ENCODE measurements at regions not wholly inside any gene's neighbourhood (a gene's known extent, or its start where the extent isn't known, plus 50 kb on each side); places are given as distances from the start of the nearest gene placed in this dataset.

- no peak for DNase-seq (ENCODE audit: low read depth, low spot score)
These were observed 229.3 kb downstream of the IDS start for GRCh38 chrX:149275836-149276235.

DNA sequence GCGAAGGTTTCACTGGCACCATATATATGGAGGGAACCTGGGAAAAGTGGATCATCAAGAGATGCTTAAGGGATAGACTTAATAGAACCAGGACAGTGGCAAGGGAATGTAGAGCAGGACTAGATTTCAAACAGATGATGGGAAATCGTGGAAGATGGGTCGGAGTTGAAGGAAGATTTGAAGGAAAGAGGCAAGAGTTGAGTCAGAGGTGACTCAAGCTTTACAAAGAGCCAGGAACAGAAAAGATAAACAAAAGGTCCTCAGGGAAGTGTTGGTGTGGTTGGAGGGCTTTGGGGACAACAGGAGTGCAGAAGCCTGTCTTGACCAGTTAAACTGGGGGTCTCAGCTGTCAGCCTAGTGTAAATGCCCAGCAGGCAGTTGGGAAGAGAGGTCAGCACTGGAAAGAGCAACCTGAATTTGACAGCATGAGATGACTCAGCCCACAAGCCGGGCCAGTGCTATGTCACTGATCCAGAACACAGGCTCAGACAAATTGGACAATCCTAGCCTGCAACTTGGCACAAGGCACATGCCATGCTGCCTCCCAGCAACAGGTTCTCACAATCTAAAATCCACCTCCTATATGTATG, 230.5 kb downstream of the IDS start:
- DNase-seq (ENCODE audit: low read depth, low spot score): peak; percentile 25

GRCh38 chrX:149272690-149273463, 232.2 kb downstream of the IDS start:
- peak; percentile 39 for DNase-seq (ENCODE audit: low read depth, low spot score)

- DNase-seq (ENCODE audit: low read depth, low spot score): no peak
These were observed 237.0 kb downstream of the IDS start for GRCh38 chrX:149267878-149268813.

DNA sequence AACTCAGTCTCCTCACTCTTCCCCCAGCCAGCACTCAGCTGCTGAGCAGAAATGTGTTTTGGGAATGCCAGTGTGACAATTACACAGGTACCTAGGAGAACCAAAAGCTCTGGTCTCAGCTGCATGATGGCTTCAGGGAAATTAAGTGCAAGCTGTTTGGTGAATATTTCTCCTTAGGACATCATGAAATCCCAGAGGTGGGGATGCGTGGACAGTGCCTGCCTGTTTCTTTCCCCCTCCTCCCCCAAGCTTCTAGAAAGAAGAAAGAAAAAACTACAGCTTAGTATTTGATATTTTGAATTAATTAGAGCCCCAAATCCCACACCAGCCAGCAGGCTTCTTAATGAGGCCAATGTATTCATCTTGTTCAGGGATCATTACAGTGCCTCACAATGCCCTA, 243.0 kb downstream of the IDS start:
- DNase-seq (ENCODE audit: low read depth, low spot score): no peak

DNA sequence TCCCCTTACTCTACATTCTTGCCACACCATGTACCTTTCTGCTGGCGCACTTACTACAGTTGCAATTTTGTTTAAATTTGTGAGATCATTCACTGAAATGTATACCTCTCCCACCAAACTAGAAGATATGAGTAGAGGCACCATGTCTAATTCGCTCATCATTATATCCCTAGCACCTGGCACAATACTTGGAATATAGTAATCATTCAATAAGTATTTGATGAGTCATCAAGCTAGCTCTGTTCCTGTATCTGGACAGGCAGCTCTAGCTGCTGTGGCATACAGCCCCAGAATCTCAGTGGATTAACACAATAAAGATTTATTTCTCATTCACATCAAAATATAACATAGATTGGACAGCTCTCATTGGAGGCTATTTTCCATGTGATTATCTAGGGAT, 245.9 kb downstream of the IDS start:
- DNase-seq (ENCODE audit: low read depth, low spot score): peak; percentile 39

- no peak for DNase-seq (ENCODE audit: low read depth, low spot score)
These were observed 249.2 kb downstream of the IDS start for GRCh38 chrX:149255860-149256259.

DNA sequence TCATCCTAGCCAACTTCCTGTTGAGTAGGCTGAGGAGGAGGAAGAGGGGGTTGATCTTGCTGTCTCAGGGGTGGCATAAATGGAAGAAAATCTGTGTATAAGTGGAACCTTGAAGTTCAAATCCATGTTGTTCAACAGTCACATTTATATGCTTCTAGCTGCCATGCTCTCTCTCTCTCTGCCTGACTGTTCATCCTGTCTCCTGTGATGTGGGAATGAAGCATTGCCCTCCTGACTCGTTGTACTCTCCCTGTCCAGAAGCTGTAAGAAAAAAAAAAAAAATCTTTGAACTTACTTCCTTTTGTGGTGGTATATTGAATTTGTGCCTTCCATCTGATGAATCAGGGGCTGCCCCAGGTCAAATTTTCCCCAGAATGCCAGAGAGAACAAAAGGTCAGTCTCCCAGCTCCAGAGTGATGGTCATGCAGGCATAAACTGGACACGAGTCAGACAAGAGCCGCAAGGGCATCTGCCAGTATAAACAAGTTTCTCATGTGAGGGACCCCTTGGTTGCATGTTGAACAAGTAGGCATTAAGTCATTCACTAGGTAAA, 257.0 kb downstream of the IDS start:
- DNase-seq (ENCODE audit: low read depth, low spot score): peak; percentile 29

DNA sequence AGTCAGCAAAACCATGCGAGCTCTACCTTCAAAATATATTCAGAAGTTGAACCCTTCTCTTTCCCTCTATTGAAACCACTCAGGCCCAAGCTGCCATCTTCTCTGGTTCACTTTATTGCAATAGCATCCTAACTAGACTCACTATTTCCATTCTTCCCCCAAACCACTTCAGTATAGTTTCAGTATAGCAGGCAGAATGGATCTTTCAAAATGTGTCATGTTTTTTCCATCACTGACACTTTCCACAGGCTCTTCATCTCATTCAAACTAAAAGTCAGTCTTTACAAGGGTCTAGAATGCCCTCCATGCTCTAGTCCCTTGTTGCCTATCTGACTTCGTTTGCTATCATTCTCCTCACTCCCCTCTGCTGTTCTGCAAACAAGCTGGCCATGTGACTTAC, 274.4 kb downstream of the IDS start:
- no peak for DNase-seq (ENCODE audit: low read depth, low spot score)

- no peak for DNase-seq (ENCODE audit: low read depth, low spot score)
These were observed 281.3 kb downstream of the IDS start for GRCh38 chrX:149223854-149224253.

DNA sequence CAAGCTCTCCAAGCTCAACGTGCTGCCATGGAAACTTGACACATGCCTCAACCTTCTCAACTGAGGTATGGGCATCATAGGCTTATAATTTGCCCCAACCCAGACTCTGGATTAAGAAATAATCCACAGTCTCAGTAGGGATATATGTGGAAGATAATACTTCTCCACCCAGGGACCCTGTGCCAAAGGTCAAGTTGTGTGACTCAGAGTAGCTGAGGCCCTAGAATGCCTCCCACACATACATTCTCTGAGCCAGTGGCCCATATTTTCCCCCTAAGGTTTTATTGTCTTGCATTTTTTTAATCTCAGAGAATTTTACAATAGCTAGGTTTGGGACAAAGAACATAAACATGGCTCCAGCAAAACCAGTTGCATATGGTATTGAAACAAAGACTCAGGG, 283.1 kb downstream of the IDS start:
- DNase-seq (ENCODE audit: low read depth, low spot score): no peak

DNA sequence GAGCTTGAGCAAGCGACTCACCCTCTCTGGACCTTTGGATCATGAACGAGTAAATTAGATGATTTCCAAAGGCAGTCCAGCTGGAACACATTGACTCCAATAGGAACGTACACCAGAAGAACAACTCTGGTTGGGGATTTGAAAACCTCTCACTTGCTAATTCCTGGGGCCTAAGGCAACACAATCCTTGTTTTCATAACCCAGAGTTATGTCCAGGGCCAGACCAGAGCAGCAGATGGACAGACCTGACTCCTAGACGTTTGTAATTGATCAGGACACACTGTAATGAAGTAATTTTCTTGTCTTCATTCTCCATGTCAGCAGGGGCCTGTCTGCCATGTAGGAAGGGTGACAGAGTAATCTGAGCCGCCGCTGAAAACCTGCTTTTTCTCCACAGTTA, 283.9 kb downstream of the IDS start:
- no peak for DNase-seq (ENCODE audit: low read depth, low spot score)

GRCh38 chrX:149213264-149213663, 291.8 kb downstream of the IDS start:
- no peak for DNase-seq (ENCODE audit: low read depth, low spot score)

DNA sequence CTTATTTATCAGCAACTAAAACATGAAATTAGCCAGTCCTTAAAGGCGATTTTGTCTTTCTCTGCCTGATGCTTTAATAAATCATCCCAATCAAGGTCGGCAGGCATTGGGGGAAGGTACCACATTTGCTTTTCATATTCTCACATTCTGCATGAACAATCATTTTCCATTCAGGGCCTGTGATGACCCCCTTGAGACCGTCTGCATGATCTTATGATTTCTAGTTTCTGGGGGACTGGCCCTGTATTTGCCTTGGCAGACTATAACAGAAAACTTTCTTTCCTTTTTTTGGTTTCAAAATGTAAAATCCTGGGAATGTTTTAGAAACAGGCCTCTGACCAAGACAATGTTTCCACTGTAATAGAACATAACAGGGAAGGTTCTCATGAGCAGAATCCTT, 296.8 kb downstream of the IDS start:
- DNase-seq (ENCODE audit: low read depth, low spot score): no peak

DNA sequence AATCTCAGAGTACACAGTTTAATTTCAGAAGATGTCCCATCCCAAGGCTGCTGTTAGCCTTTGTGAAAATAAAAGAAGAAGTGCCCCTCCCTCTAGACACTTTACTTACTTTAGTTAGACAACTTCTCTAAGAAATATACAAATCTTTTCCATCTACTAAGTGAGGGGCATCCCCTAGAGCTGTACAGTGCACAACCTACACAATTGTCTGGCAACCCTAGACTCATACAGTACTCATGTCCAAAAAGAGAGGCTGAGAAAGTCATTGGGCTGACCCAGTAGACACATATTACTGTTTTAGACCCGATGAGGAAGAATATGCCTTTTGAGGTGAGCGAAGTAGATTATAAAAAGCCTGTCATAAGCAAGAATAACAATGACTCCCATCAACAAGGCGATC, 297.6 kb downstream of the IDS start:
- DNase-seq (ENCODE audit: low read depth, low spot score): no peak

DNA sequence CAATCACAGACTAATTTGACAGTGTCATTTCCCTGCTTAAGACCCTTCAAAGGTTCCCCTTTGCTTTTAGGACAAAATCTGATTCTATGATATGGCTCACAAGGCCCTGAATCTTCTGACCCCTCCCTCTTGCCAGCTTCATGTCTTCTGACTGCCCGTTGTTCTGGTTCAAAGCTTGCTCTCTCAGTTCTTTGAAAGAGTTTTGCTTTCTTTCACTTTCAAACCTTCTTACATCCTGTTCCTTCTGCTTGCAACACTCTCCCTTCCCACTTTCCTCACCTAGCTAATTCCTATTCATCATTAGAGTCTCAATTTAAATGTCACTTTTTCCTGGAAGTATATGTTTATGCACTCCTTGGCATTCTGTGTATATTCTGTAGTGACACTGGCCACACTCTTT, 299.2 kb downstream of the IDS start:
- no peak for DNase-seq (ENCODE audit: low read depth, low spot score)

DNA sequence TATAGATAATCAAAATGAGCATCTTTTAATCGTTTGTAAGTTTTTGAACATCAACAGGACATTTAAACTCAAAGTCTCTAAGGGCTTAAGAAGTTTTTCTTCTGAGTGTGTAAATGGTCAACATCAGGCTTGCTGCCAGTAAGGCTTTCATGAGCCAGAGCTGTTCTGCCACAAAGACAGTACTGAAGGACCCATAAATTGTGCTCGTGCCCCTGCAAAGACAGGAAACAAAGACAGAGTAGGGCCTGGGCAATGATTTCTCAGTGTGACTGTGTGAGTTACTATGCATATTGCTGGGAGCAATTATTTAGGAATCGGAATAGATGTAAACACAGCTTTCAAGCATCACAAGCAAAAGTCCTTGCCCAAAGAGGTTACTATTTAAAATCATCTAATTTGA, 300.0 kb downstream of the IDS start:
- no peak for DNase-seq (ENCODE audit: low read depth, low spot score)

- DNase-seq (ENCODE audit: low read depth, low spot score): no peak
These were observed 305.4 kb downstream of the IDS start for GRCh38 chrX:149199734-149200133.

DNA sequence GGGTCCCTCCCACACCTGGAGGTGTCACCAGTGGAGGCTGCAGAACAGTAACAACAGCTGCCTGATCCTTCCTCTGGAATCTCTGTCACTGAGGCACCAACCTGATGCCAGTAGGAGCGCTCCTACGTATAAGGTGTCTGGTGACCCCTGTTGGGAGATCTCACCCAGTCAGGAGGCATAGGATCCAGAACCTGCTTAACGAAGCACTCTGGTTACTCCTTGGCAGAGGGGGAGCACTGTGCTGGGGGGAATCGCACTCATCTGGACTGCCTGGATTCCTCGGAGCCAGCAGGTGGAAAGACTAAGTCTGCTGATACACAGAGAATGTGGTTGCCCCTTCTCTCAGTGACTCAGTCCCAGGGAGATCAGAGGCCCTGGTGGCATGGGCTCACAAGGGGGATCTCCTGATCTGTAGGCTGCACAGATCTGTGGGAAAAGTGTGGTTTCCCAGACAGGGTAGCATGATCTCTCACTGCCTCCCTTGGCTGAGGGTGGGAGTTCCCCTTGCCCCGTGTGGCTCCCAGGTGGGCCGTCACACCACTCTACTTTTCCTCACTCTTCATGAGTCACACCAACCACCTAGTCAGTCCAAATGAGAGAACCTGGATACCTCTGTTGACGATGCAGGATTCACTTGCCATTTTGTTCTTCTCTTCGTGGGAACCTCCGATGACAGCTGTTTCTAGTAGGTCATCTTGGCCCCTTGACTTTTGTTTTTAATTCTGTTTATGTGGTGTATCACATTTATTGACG, 305.9 kb downstream of the IDS start:
- no peak for DNase-seq (ENCODE audit: low read depth, low spot score)

DNA sequence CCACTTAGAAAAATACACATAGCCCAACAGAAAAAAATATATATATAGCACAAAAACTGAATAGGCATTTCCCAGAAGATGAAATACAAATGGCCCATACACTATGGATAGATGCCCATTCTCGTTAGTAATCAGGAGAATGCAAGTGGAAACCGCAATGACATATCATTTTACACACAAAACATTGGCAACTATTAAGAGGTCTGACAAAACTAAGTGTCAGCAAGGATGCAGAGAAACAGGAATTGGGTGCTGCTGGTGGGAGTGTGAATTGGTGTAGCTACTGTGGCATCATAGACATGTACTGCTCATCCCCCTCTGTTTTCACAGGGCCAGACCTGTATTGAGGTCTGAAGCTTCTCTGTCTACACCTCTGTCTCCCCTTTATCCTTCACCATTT, 320.0 kb downstream of the IDS start:
- peak; percentile 4 for DNase-seq (ENCODE audit: low read depth, low spot score)

GRCh38 chrX:149161435-149162088, 343.5 kb downstream of the IDS start:
- no peak for DNase-seq (ENCODE audit: low read depth, low spot score)
